K562 (cell line): ENCODE measurements at regions not wholly inside any gene's neighbourhood (a gene's known extent, or its start where the extent isn't known, plus 50 kb on each side); places are given as distances from the start of the nearest gene placed in this dataset.

Experiments
- ATAC-seq: fragments of 200-7000 bp; cut with Tn5 transposase; 3 replicates; pipeline ENCODE4 v1.9.1; 2020; ENCODE audit warnings: moderate library complexity
- BruUV-seq: library from RNA; stranded (reverse); fragments of 400-500 nt; replicated peaks from 2 replicates; lab custom pipeline; 2021; lab: Mats Ljungman, UMichigan
- CTCF ChIA-PET: fragments of 300-600 bp; formaldehyde crosslinking; extraction: SDS; loops from one replicate; lab custom pipeline; 2021; ENCODE audit warnings: low intra/inter-chr PET ratio; lab: Yijun Ruan, JAX
- POLR2A ChIA-PET: fragments of 300-600, 350-650 bp; sonication (Branson Sonifier 250); formaldehyde crosslinking; extraction: SDS; loops from one replicate; lab custom pipeline; 2021; ENCODE audit warnings: antibody characterized with exemption, inconsistent platforms; lab: Yijun Ruan, JAX
- DNase-seq, 4 experiments: peaks; one replicate each; pipeline versions ENCODE4 v3.0.0 to v3.0.0-alpha.2; 2011 to 2018; ENCODE audit warnings: low spot score in 3 of 4, mixed read lengths in 3 of 4; ENCODE audit errors: extremely low read depth in 1 of 4
- FAIRE-seq: peaks from 2 replicates; lab custom pipeline; 2011; peaks lifted over from hg19 to GRCh38; lab: Jason Lieb, UNC
- H2AFZ ChIP-seq: 2 replicates; pipeline ENCODE4 v1.6.0; 2011; ENCODE audit warnings: low read depth, low read length, control low read depth, inconsistent platforms
- H3K27ac ChIP-seq: fragments of 200-600 bp; 3 replicates; pipeline ENCODE4 v1.8.0; 2011; ENCODE audit warnings: low read depth, mild to moderate bottlenecking, control low read depth, inconsistent platforms, low read length, moderate library complexity, mixed read lengths; ENCODE audit errors: extremely low read depth
- H3K27me3 ChIP-seq, 2 experiments: fragments of 300-600 bp in 1 of 2; 2 replicates in 1 of 2; 3 replicates in 1 of 2; pipeline versions ENCODE4 v1.6.0 to v1.8.0; 2011; ENCODE audit warnings: inconsistent platforms in 2 of 2, low read length in 2 of 2, mild to moderate bottlenecking in 1 of 2, mixed read lengths in 1 of 2, moderate library complexity in 1 of 2; ENCODE audit not compliant: control insufficient read depth in 2 of 2, insufficient read depth in 2 of 2
- H3K36me3 ChIP-seq: fragments of 300-600 bp; 3 replicates; pipeline ENCODE4 v1.8.0; 2011; ENCODE audit warnings: mild to moderate bottlenecking, low read length, inconsistent platforms; ENCODE audit not compliant: control insufficient read depth, insufficient read depth
- H3K4me1 ChIP-seq, 2 experiments: fragments of 200-600 bp in 1 of 2; replicated peaks in 1 of 2; 2 replicates in 1 of 2; 3 replicates in 1 of 2; pipeline versions ENCODE4 v1.5.1 to v1.8.0; 2011; ENCODE audit warnings: inconsistent platforms in 2 of 2, low read length in 2 of 2, mild to moderate bottlenecking in 1 of 2, mixed read lengths in 1 of 2, moderate library complexity in 1 of 2; ENCODE audit not compliant: control insufficient read depth in 2 of 2, insufficient read depth in 2 of 2
- H3K4me2 ChIP-seq: 2 replicates; pipeline ENCODE4 v1.6.1; 2011; ENCODE audit warnings: low read length, control low read depth, inconsistent platforms, mixed read lengths; ENCODE audit not compliant: insufficient read depth
- H3K4me3 ChIP-seq: fragments of 200-600 bp; sonication (generic), shearing (Covaris generic); 2 replicates; pipeline ENCODE4 v1.5.1; 2016; ENCODE audit warnings: control low read depth, inconsistent platforms
- H3K79me2 ChIP-seq: fragments of 200-600 bp; 3 replicates; pipeline ENCODE4 v1.8.0; 2011; ENCODE audit warnings: low read length, inconsistent platforms; ENCODE audit not compliant: control insufficient read depth, insufficient read depth
- H3K9ac ChIP-seq, 2 experiments: 2 replicates each; pipeline versions ENCODE4 v1.6.0 to v1.6.1; 2011; ENCODE audit warnings: low read depth in 2 of 2, low read length in 2 of 2, control low read depth in 1 of 2, inconsistent platforms in 1 of 2, mild to moderate bottlenecking in 1 of 2, mixed read lengths in 1 of 2; ENCODE audit not compliant: insufficient read depth in 1 of 2
- H3K9me1 ChIP-seq: one replicate; pipeline ENCODE4 v1.6.0; 2011; ENCODE audit warnings: inconsistent platforms, mild to moderate bottlenecking, low read length, moderate library complexity; ENCODE audit not compliant: control insufficient read depth, insufficient read depth
- H3K9me3 ChIP-seq: replicated peaks from 2 replicates; pipeline ENCODE4 v1.5.1; 2011; ENCODE audit warnings: low read depth, low read length, inconsistent platforms; ENCODE audit not compliant: control insufficient read depth, insufficient read depth
- H4K20me1 ChIP-seq: replicated peaks from 2 replicates; pipeline ENCODE4 v1.6.1; 2011; ENCODE audit warnings: low read length, inconsistent platforms, mixed read lengths; ENCODE audit not compliant: control insufficient read depth, insufficient read depth
- DEAF1 ChIP-seq: fragments of 450-650 bp; formaldehyde crosslinking; IDR thresholded peaks from 2 replicates; pipeline ENCODE4 v1.4.0; 2020; ENCODE audit warnings: mild to moderate bottlenecking, moderate library complexity
- HDGF ChIP-seq: fragments of 450-650 bp; IDR thresholded peaks from 2 replicates; pipeline ENCODE4 v1.6.1; 2016
- HIVEP1 ChIP-seq: fragments of 250-450 bp; sonication (Bioruptor Pico); IDR thresholded peaks from 2 replicates; pipeline ENCODE4 v1.4.0; 2020; ENCODE audit warnings: mild to moderate bottlenecking
- HMGN3 ChIP-seq: IDR thresholded peaks from 2 replicates; pipeline ENCODE4 v1.6.1; 2011; ENCODE audit warnings: borderline replicate concordance, low read depth, mild to moderate bottlenecking, mixed read lengths, low read length; ENCODE audit not compliant: insufficient read length; ENCODE audit errors: extremely low read depth
- RAD51 ChIP-seq: fragments of 450-650 bp; IDR thresholded peaks from 2 replicates; pipeline ENCODE4 v1.7.1; 2016; ENCODE audit warnings: low read depth, mild to moderate bottlenecking, borderline replicate concordance
- RNF219 ChIP-seq: fragments of 250-450 bp; sonication (Bioruptor Pico); IDR thresholded peaks from 2 replicates; pipeline ENCODE4 v1.5.0; 2022; ENCODE audit warnings: mild to moderate bottlenecking
- SFPQ ChIP-seq: fragments of 200-400 bp; formaldehyde crosslinking; IDR thresholded peaks from 2 replicates; pipeline ENCODE4 v1.6.1; 2017; ENCODE audit warnings: mild to moderate bottlenecking, low read depth, low read length, moderate library complexity
- SMARCB1 ChIP-seq: IDR thresholded peaks from 2 replicates; pipeline ENCODE4 v1.6.1; 2011; ENCODE audit warnings: improper control_type of control experiment, low read depth; ENCODE audit not compliant: insufficient read length
- SP2 ChIP-seq: IDR thresholded peaks from 2 replicates; pipeline ENCODE4 v1.6.1; 2011; ENCODE audit warnings: mild to moderate bottlenecking, low read depth, low read length, moderate library complexity; ENCODE audit not compliant: poor library complexity, severe bottlenecking; ENCODE audit errors: extremely low read depth
- ZBTB2 ChIP-seq: fragments of 450-650 bp; IDR thresholded peaks from 2 replicates; pipeline ENCODE4 v1.6.1; 2016; ENCODE audit warnings: antibody characterized with exemption
- ZC3H11A ChIP-seq: IDR thresholded peaks from 2 replicates; pipeline ENCODE4 v1.6.1; 2012; ENCODE audit warnings: low read depth, low read length, improper control_type of control experiment
- ZC3H4 ChIP-seq: sonication (generic); formaldehyde crosslinking; IDR thresholded peaks from 2 replicates; pipeline ENCODE4 v1.9.0; 2021; ENCODE audit warnings: missing genetic modification reagents, borderline replicate concordance
- ZFP1 ChIP-seq: fragments of 450-650 bp; formaldehyde crosslinking; IDR thresholded peaks from 2 replicates; pipeline ENCODE4 v1.4.0; 2020; ENCODE audit warnings: mild to moderate bottlenecking, mixed read lengths
- ZNF311 ChIP-seq: fragments of 250-450 bp; sonication (Bioruptor Pico); IDR thresholded peaks from 2 replicates; pipeline ENCODE4 v1.4.0; 2020; ENCODE audit warnings: mild to moderate bottlenecking, moderate library complexity
- WGBS: fragments of 100-300 bp; shearing (Covaris generic); methylation state at CpG from one replicate; pipeline ENCODE4 v1.1.6; 2016; ENCODE audit warnings: low coverage, mixed read lengths; ENCODE audit not compliant: insufficient coverage; ENCODE audit errors: missing lambda C conversion rate; 5-methylcytosine and 5-hydroxymethylcytosine counted together
- in situ Hi-C: fragments of 300-500 bp; cut with MboI; formaldehyde crosslinking; loops from 4 replicates; pipeline ENCODE4 v1.15.0; 2018; ENCODE audit warnings: inconsistent platforms, mixed read lengths
- intact Hi-C: fragments of 100-400 bp; cut with micrococcal nuclease; formaldehyde crosslinking; loops from 2 replicates; pipeline ENCODE4 v1.14.2; 2022

- TF ChIP-seq RNF219, result no peak
- no peak for TF ChIP-seq SP2
- TF ChIP-seq DEAF1 (CRISPR knock-in tag), result no peak
- TF ChIP-seq, all 486 proteins: peak for 0
These were observed 71.8 kb upstream of the ZNF521 start (continued) for GRCh38 chr18:25423760-25424159.

DNA sequence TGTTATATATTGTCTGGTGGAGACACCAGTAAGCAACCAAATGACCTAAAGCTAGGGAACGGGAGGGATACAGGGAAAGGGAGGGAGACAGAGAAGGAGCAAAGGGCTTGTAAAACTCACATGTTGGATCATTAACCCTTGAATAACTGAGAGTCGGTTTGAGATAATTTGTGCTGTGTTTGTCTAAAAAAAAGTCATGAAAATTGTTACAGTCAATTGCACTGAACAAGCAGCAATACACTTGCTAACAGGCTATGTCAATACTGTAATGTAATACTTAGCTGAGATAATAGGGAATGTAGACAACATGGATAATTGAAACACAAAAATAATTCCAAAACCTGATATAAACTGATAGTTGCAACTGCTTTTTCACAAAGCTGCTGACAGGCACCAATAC lies 71.3 kb upstream of the ZNF521 start:
- ChIA-PET CTCF (no interaction called here), POLR2A (no interaction called here)
- no peak for DNase-seq
- no peak for FAIRE-seq
- H4K20me1 ChIP-seq, result no peaks in the 10 kb centered on the region
- 0% methylated on average over 2 of the region's 2 CpGs for WGBS
- no peaks in the 10 kb centered on the region for H3K4me1 ChIP-seq
- H3K4me2 ChIP-seq, result no peak overlapping the region
- BruUV-seq, result no TSS peak
- no peaks in the 10 kb centered on the region for H3K27me3 ChIP-seq
- H3K4me3 ChIP-seq, result no peak overlapping the region
- H3K79me2 ChIP-seq, result no peaks in the 10 kb centered on the region
- no peak overlapping the region for H2AFZ ChIP-seq
- no peaks in the 10 kb centered on the region for H3K9me3 ChIP-seq
- H3K9me1 ChIP-seq, result no peaks in the 10 kb centered on the region
- H3K36me3 ChIP-seq, result no peaks in the 10 kb centered on the region
- ATAC-seq, result no peak
- H3K9ac ChIP-seq, result no peak overlapping the region
- intact Hi-C loops (no loop called here), in situ Hi-C loops (no loop called here)
- no peak overlapping the region for H3K27ac ChIP-seq
- TF ChIP-seq ZC3H11A (no peak), HMGN3 (no peak), HDGF (no peak), HIVEP1 (no peak), ZFP1 (CRISPR knock-in tag) (no peak), ZC3H4 (no peak), ZBTB2 (no peak), RAD51 (no peak), ZNF311 (CRISPR knock-in tag) (no peak), SMARCB1 (no peak), SFPQ (no peak)
